ENCODE measurements at regions not wholly inside any gene's neighbourhood (a gene's known extent, or its start where the extent isn't known, plus 50 kb on each side); places are given as distances from the start of the nearest gene placed in this dataset.
A peak's percentile ranks its signal among the peaks of the same experiment; 100 is the strongest.
"Not testable (repeated sequence)": the region's sequence is repeated elsewhere in the genome, so short reads cannot be mapped to it uniquely, and the experiment has no call there.

- intact Hi-C loops (cut with DNase I): no loop called here
- DNase-seq (ENCODE audit: low spot score): no peak
Observed at GRCh38 chr12:4196805-4197420, 76.6 kb upstream of the CCND2 start.

GRCh38 chr12:4194668-4195067 lies 78.9 kb upstream of the CCND2 start:
- DNase-seq (ENCODE audit: low spot score): no peak
- intact Hi-C loops (cut with DNase I): no loop called here

- no peak for DNase-seq (ENCODE audit: low spot score)
- intact Hi-C loops (cut with DNase I): no loop called here
Observed at GRCh38 chr12:4193821-4194220, 79.7 kb upstream of the CCND2 start.

- no peak for DNase-seq (ENCODE audit: low spot score)
- intact Hi-C loops (cut with DNase I): no loop called here
Observed at GRCh38 chr12:4191642-4192041, 81.9 kb upstream of the CCND2 start.

GRCh38 chr12:4191149-4191548 lies 82.4 kb upstream of the CCND2 start:
- intact Hi-C loops (cut with DNase I): no loop called here
- no peak for DNase-seq (ENCODE audit: low spot score)

- intact Hi-C loops (cut with DNase I): no loop called here
- DNase-seq (ENCODE audit: low spot score): no peak
Observed at GRCh38 chr12:4190366-4191063, 83.0 kb upstream of the CCND2 start.

- intact Hi-C loops (cut with DNase I): no loop called here
- no peak for DNase-seq (ENCODE audit: low spot score)
Observed at GRCh38 chr12:4189721-4190120, 83.8 kb upstream of the CCND2 start.

- intact Hi-C loops (cut with DNase I): no loop called here
- DNase-seq (ENCODE audit: low spot score): no peak
Observed at GRCh38 chr12:4187916-4188315, 85.6 kb upstream of the CCND2 start.

- intact Hi-C loops (cut with DNase I); DNase-seq (ENCODE audit: low spot score): not testable (repeated sequence)
Observed at GRCh38 chr12:4187315-4187714, 86.2 kb upstream of the CCND2 start.

- intact Hi-C loops (cut with DNase I): no loop called here
Observed at GRCh38 chr12:4178424-4179170, 95.0 kb upstream of the CCND2 start.

GRCh38 chr12:4177262-4177661 lies 96.3 kb upstream of the CCND2 start:
- DNase-seq (ENCODE audit: low spot score): no peak
- intact Hi-C loops (cut with DNase I): no loop called here

More at GRCh38 chr12:4178424-4179170, 95.0 kb upstream of the CCND2 start:
- DNase-seq (ENCODE audit: low spot score): no peak

GRCh38 chr12:4176168-4176567 lies 97.4 kb upstream of the CCND2 start:
- intact Hi-C loops (cut with DNase I): no loop called here
- no peak for DNase-seq (ENCODE audit: low spot score)

GRCh38 chr12:4174417-4174816 lies 99.1 kb upstream of the CCND2 start:
- intact Hi-C loops (cut with DNase I): no loop called here

GRCh38 chr12:4172999-4173398 lies 100.6 kb upstream of the CCND2 start:
- no peak for DNase-seq (ENCODE audit: low spot score)
- intact Hi-C loops (cut with DNase I): no loop called here

More at GRCh38 chr12:4174417-4174816, 99.1 kb upstream of the CCND2 start:
- DNase-seq (ENCODE audit: low spot score): no peak

- intact Hi-C loops (cut with DNase I): no loop called here
- no peak for DNase-seq (ENCODE audit: low spot score)
Observed at GRCh38 chr12:4171742-4172141, 101.8 kb upstream of the CCND2 start.

GRCh38 chr12:4169959-4170358 lies 103.6 kb upstream of the CCND2 start:
- DNase-seq (ENCODE audit: low spot score): no peak
- intact Hi-C loops (cut with DNase I): no loop called here

GRCh38 chr12:4169531-4169930 lies 104.0 kb upstream of the CCND2 start:
- DNase-seq (ENCODE audit: low spot score): no peak
- intact Hi-C loops (cut with DNase I): no loop called here

GRCh38 chr12:4168036-4168435 lies 105.5 kb upstream of the CCND2 start:
- intact Hi-C loops (cut with DNase I): no loop called here
- no peak for DNase-seq (ENCODE audit: low spot score)

GRCh38 chr12:4164559-4165558 lies 108.7 kb upstream of the CCND2 start:
- intact Hi-C loops (cut with DNase I): no loop called here
- DNase-seq (ENCODE audit: low spot score): peak; percentile 83
